NT2/D1 (cell line): ENCODE measurements at regions not wholly inside any gene's neighbourhood (a gene's known extent, or its start where the extent isn't known, plus 50 kb on each side); places are given as distances from the start of the nearest gene placed in this dataset.

Experiments used
- YY1 ChIP-seq: IDR thresholded peaks from 2 replicates; pipeline ENCODE4 v1.6.1; 2011; ENCODE audit not compliant: insufficient read length, insufficient read depth
- ZNF274 ChIP-seq: IDR thresholded peaks from 2 replicates; pipeline ENCODE4 v1.6.1; 2011; ENCODE audit warnings: mild to moderate bottlenecking, low read depth, low read length

- no peak for TF ChIP-seq ZNF274
- TF ChIP-seq YY1 = no peak
Observed at GRCh38 chr4:157444014-157444413, 223.5 kb downstream of the GRIA2 start.
